ENCODE measurements at regions not wholly inside any gene's neighbourhood (a gene's known extent, or its start where the extent isn't known, plus 50 kb on each side); places are given as distances from the start of the nearest gene placed in this dataset.
"Not testable (repeated sequence)": the region's sequence is repeated elsewhere in the genome, so short reads cannot be mapped to it uniquely, and the experiment has no call there.

DNA sequence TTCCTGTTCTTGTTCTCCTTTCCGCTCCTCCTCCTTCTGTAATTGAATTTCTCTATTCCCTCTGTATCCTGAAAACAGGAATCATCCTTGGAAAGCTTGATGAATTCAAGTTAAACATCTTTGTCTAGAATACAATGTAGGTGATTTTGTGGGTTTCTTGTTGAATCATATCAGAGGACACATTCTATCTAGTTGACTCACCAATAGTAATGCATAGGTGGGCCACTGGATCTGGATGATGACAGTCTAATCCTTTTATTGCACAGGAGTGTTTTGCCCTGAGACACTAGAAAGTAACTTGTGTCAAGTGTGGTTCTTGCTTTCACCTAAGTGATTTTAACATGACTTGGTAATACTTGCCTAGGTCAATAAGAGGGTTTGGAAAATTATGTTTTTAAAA, 164.3 kb downstream of the RFPL4B start:
- H3K9me3 Mint-ChIP-seq = peaks cover 4% of the 10 kb centered on the region
- no peak overlapping the region for H3K4me3 Mint-ChIP-seq
- H3K27me3 Mint-ChIP-seq = no peaks in the 10 kb centered on the region
- ATAC-seq (no peak), DNase-seq (no peak)
- H3K27ac Mint-ChIP-seq = no peak overlapping the region
- no peaks in the 10 kb centered on the region for H3K4me1 Mint-ChIP-seq
- no peaks in the 10 kb centered on the region for H3K36me3 Mint-ChIP-seq (ENCODE audit: low read depth)

GRCh38 chr6:112513175-112513574, 166.0 kb downstream of the RFPL4B start:
- H3K4me1 Mint-ChIP-seq = no peaks in the 10 kb centered on the region
- no peaks in the 10 kb centered on the region for H3K9me3 Mint-ChIP-seq
- ATAC-seq = no peak
- H3K4me3 Mint-ChIP-seq = no peak overlapping the region
- DNase-seq = no peak
- H3K36me3 Mint-ChIP-seq (ENCODE audit: low read depth) = no peaks in the 10 kb centered on the region
- no peaks in the 10 kb centered on the region for H3K27me3 Mint-ChIP-seq
- no peak overlapping the region for H3K27ac Mint-ChIP-seq

DNA sequence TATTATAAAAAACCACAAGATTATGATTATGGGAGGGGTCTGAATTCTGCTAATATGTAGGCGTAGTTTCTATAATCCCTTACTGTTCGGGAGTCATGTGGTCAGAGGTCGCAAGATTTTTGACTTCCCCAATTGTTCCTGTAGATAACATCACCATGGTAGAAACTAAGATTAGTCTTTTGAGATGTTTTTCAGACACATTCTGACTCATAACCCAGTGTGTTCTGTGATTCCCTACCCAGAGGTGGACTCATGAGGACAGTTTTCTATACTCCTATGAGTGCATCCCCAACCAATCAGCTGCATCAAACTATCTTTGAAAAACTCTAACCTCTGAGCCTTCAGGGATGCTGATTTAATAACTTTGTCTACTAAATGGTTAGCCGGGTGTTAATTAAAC, 175.5 kb downstream of the RFPL4B start:
- no peaks in the 10 kb centered on the region for H3K9me3 Mint-ChIP-seq
- ATAC-seq (no peak), DNase-seq (no peak)
- no peak overlapping the region for H3K27ac Mint-ChIP-seq
- no peak overlapping the region for H3K4me3 Mint-ChIP-seq
- H3K27me3 Mint-ChIP-seq = no peaks in the 10 kb centered on the region
- no peaks in the 10 kb centered on the region for H3K4me1 Mint-ChIP-seq
- H3K36me3 Mint-ChIP-seq (ENCODE audit: low read depth) = no peaks in the 10 kb centered on the region

DNA sequence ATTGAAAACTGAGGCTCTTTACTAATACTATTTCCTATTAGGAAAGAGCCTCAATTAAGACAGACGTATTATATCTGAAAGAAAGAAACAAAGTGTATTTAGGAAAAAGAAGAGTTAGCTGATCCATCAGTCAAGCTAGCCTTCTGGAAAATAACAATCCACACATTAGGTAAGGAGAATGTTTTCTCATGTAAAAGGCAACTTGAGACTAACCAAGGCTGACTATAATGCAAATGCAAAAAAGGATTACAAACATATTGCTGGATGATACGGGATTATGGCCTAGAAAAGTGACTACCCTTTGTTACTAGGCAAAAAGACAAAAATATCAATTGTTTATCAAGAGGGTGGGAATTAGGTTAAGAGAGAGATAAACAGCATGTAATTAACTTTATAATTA, 176.9 kb downstream of the RFPL4B start:
- no peaks in the 10 kb centered on the region for H3K9me3 Mint-ChIP-seq
- H3K27ac Mint-ChIP-seq = no peak overlapping the region
- ATAC-seq = no peak
- no peak overlapping the region for H3K4me3 Mint-ChIP-seq
- no peaks in the 10 kb centered on the region for H3K27me3 Mint-ChIP-seq
- no peaks in the 10 kb centered on the region for H3K36me3 Mint-ChIP-seq (ENCODE audit: low read depth)
- DNase-seq = no peak
- no peaks in the 10 kb centered on the region for H3K4me1 Mint-ChIP-seq

- H3K27ac Mint-ChIP-seq = no peak overlapping the region
- no peaks in the 10 kb centered on the region for H3K36me3 Mint-ChIP-seq (ENCODE audit: low read depth)
- H3K27me3 Mint-ChIP-seq = no peaks in the 10 kb centered on the region
- no peaks in the 10 kb centered on the region for H3K9me3 Mint-ChIP-seq
- ATAC-seq (no peak), DNase-seq (no peak)
- H3K4me1 Mint-ChIP-seq = no peaks in the 10 kb centered on the region
- H3K4me3 Mint-ChIP-seq = no peak overlapping the region
Observed at GRCh38 chr6:112525749-112526148, 178.6 kb downstream of the RFPL4B start.

GRCh38 chr6:112526594-112526993, 179.5 kb downstream of the RFPL4B start:
- no peaks in the 10 kb centered on the region for H3K4me1 Mint-ChIP-seq
- H3K27ac Mint-ChIP-seq = no peak overlapping the region
- DNase-seq = no peak
- ATAC-seq = no peak
- no peak overlapping the region for H3K4me3 Mint-ChIP-seq
- no peaks in the 10 kb centered on the region for H3K9me3 Mint-ChIP-seq
- no peaks in the 10 kb centered on the region for H3K27me3 Mint-ChIP-seq
- H3K36me3 Mint-ChIP-seq (ENCODE audit: low read depth) = no peaks in the 10 kb centered on the region

DNA sequence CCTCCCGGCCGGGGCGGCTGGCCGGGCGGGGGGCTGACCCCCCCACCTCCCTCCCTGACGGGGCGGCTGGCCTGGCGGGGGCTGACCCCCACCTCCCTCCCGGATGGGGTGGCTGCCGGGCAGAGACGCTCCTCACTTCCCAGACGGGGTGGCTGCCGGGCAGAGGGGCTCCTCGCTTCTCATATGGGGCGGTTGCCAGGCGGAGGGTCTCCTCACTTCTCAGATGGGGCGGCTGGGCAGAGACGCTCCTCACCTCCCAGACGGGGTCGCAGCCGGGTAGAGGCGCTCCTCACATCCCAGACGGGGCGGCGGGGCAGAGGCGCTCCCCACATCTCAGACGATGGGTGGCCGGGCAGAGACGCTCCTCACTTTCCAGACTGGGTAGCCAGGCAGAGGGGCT, 181.2 kb downstream of the RFPL4B start:
- H3K4me1 Mint-ChIP-seq; H3K27me3 Mint-ChIP-seq; H3K9me3 Mint-ChIP-seq; H3K4me3 Mint-ChIP-seq; H3K27ac Mint-ChIP-seq; H3K36me3 Mint-ChIP-seq (ENCODE audit: low read depth); DNase-seq; ATAC-seq: not testable (repeated sequence)

GRCh38 chr6:112535816-112536215, 188.7 kb downstream of the RFPL4B start:
- Mint-ChIP-seq H3K4me1 (no peaks in the 10 kb centered on the region), H3K27ac (no peak overlapping the region), H3K9me3 (peaks cover 11% of the 10 kb centered on the region), H3K4me3 (no peak overlapping the region), H3K36me3 (ENCODE audit: low read depth) (no peaks in the 10 kb centered on the region), H3K27me3 (no peaks in the 10 kb centered on the region)
- ATAC-seq = no peak
- DNase-seq = no peak

DNA sequence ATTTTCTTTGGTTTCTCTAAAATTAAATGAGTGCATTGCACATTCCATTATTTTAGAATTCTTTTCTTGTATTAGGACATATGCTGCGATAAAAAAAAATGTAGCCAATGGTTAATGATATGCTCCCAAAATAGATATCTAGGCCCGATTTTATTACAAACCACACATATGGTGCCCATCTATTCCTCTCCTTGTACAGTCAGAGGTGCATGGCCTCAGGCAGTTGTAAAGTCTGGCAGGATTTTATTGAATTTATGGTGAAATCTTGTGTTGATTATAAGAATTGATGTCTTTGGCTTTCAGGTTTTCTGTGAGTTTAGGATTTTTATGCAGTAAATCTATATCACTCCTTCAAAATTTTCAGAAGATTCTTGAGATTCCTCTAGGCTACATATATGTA, 192.2 kb downstream of the RFPL4B start:
- Mint-ChIP-seq H3K27ac (no peak overlapping the region), H3K27me3 (no peaks in the 10 kb centered on the region), H3K4me1 (no peaks in the 10 kb centered on the region), H3K4me3 (no peak overlapping the region), H3K36me3 (ENCODE audit: low read depth) (no peaks in the 10 kb centered on the region), H3K9me3 (peaks cover 17% of the 10 kb centered on the region)
- ATAC-seq = no peak
- no peak for DNase-seq

GRCh38 chr6:112541847-112542246, 194.7 kb downstream of the RFPL4B start:
- H3K4me1 Mint-ChIP-seq; ATAC-seq; H3K27ac Mint-ChIP-seq; H3K36me3 Mint-ChIP-seq (ENCODE audit: low read depth); DNase-seq; H3K27me3 Mint-ChIP-seq; H3K4me3 Mint-ChIP-seq: not testable (repeated sequence)
- H3K9me3 Mint-ChIP-seq = peaks cover 11% of the 10 kb centered on the region

- not testable (repeated sequence) for H3K27ac Mint-ChIP-seq; H3K4me1 Mint-ChIP-seq; ATAC-seq; DNase-seq; H3K27me3 Mint-ChIP-seq; H3K4me3 Mint-ChIP-seq; H3K9me3 Mint-ChIP-seq; H3K36me3 Mint-ChIP-seq (ENCODE audit: low read depth)
Observed at GRCh38 chr6:112547321-112548085, 200.4 kb downstream of the RFPL4B start.

- H3K4me3 Mint-ChIP-seq = no peak overlapping the region
Observed at GRCh38 chr6:112549749-112550148, 202.6 kb downstream of the RFPL4B start.

DNA sequence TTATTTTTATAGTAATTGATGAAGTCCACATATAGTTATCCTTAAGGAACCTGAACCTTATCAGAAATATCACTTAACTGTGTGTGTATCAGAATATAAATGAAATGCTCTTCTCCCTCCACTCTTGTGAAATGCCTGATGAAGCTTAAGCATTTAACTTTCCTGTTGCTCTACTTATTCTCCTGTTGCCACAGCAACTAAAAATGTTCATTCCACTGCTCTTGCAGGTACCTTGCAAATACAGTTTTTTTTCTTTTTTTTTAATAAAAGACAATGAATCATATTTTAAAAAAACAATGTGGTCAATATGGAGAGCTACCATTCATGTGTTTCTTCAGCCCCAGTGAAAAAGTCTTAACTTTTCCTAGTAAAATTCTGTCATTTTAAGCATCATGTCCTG, 210.3 kb downstream of the RFPL4B start:
- peaks cover 7% of the 10 kb centered on the region for H3K9me3 Mint-ChIP-seq
- peaks cover 2% of the 10 kb centered on the region for H3K27me3 Mint-ChIP-seq
- no peak overlapping the region for H3K27ac Mint-ChIP-seq
- H3K36me3 Mint-ChIP-seq (ENCODE audit: low read depth) = no peaks in the 10 kb centered on the region
- DNase-seq (no peak), ATAC-seq (no peak)
- no peak overlapping the region for H3K4me3 Mint-ChIP-seq
- no peaks in the 10 kb centered on the region for H3K4me1 Mint-ChIP-seq

More at GRCh38 chr6:112549749-112550148, 202.6 kb downstream of the RFPL4B start:
- Mint-ChIP-seq H3K9me3 (peaks cover under 1% of the 10 kb centered on the region), H3K4me1 (no peaks in the 10 kb centered on the region), H3K27me3 (no peaks in the 10 kb centered on the region), H3K27ac (no peak overlapping the region), H3K36me3 (ENCODE audit: low read depth) (no peaks in the 10 kb centered on the region)
- DNase-seq (no peak), ATAC-seq (no peak)

DNA sequence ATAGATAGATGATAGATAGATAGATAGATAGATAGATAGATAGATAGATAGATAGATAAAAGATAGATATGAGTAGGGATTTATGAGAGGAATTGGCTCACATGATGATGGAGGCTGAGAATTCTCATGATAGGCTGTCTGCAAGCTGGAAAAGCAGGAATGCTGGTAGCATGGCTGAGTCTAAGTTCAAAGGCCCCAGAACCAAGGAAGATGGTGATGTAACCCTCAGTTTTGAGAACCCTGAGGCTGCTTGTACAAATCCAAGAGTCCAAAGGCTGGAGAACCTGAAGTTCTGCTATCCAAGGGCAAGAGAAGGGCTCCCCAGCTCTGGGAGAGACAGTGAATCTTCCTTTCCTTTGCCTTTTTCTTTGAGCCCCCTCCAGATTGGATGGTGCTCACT, 210.8 kb downstream of the RFPL4B start:
- Mint-ChIP-seq H3K27ac (no peak overlapping the region), H3K4me3 (no peak overlapping the region), H3K27me3 (peaks cover 2% of the 10 kb centered on the region), H3K36me3 (ENCODE audit: low read depth) (no peaks in the 10 kb centered on the region), H3K9me3 (peaks cover 7% of the 10 kb centered on the region), H3K4me1 (no peaks in the 10 kb centered on the region)
- no peak for ATAC-seq
- DNase-seq = no peak

DNA sequence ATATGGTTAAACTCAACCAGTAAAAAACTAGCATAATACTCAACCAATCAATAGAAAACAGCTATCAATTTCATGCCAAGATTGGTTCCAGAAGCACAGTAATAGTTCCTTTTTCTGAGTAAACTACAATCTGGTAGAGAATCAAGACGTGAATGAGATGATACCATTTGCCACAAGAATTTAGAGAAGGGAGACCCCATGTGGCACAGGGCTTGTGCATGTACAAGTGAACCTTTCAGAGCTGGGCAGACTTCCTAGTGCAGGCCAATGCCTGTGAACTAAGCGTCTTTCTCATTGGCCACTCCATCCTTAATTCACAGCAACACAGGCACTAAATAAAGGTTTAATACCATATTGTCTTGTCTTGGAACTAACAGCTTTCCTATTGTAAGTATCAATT, 213.5 kb downstream of the RFPL4B start:
- DNase-seq = no peak
- peaks cover 7% of the 10 kb centered on the region for H3K9me3 Mint-ChIP-seq
- no peak for ATAC-seq
- peaks cover 2% of the 10 kb centered on the region for H3K27me3 Mint-ChIP-seq
- no peaks in the 10 kb centered on the region for H3K4me1 Mint-ChIP-seq
- H3K4me3 Mint-ChIP-seq = no peak overlapping the region
- H3K27ac Mint-ChIP-seq = no peak overlapping the region
- H3K36me3 Mint-ChIP-seq (ENCODE audit: low read depth) = no peaks in the 10 kb centered on the region
